Skin of body (tissue), 1 donor: ENCODE measurements at regions not wholly inside any gene's neighbourhood (a gene's known extent, or its start where the extent isn't known, plus 50 kb on each side); places are given as distances from the start of the nearest gene placed in this dataset.
"Not testable (repeated sequence)": the region's sequence is repeated elsewhere in the genome, so short reads cannot be mapped to it uniquely, and the experiment has no call there.

Experiments used
- DNase-seq: peaks from one replicate; lab custom pipeline; 2025; lab: John Stamatoyannopoulos, UW

DNA sequence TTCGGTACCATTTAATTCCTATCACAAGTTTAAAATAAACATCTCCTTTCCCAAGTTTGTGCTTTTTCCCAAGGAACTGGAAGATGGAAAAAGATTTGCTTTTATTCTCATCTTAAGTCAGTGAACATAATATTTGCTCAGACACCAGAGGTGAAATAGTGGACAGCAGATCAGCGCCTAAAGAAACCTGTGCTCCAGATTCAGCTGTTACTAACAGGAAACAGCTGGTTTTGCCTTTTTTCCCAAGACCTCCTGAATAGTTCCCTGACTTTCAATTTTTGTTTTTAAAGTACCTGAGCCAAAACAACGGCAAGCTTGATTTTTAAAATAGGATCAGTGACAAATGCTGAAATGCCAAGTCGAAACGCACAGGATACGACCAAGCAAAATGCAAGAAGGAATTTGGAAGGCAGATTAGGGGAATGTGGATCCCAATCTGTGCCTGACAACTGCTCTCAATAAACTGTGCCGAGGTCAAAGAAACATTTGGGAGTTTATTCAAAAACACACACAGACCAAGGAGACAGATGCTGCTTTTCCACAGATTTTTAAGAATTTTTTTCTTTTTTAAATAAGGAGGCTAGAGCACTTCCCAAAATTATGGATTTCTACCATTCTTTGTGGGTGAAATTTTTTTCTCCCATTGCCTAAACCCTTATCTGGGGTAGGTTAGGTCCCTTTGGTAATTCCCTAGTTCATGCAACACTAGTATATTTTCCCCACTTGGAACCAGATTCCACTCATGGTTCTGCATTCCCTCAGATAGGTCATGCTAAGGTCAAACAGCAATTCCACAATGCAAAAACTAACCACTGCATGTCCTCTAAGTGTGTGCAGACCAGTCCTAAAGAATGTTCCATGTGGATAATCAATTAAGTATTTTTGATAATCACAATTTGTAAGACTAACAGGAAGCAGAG lies 121.5 kb upstream of the PDE1A start:
- DNase-seq: peak; percentile 3

DNA sequence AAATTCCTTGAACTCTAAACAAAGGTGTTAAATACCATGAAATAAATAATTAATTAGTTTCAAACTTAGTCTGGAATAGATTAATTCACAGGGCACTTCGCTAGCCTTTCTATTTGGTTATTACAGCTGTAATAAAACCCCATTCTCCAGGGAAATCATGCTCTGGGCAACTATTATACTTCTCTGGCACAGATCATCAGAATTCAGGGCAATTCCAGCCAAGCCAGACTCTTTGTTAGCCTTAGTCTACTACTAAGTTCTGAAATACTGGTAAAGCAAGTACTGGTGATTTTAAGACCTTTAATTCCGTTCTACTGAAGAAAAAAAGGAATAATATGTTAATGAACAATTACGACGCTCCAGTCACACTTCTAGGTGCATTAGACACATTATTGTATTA lies 123.4 kb upstream of the PDE1A start:
- no peak for DNase-seq

DNA sequence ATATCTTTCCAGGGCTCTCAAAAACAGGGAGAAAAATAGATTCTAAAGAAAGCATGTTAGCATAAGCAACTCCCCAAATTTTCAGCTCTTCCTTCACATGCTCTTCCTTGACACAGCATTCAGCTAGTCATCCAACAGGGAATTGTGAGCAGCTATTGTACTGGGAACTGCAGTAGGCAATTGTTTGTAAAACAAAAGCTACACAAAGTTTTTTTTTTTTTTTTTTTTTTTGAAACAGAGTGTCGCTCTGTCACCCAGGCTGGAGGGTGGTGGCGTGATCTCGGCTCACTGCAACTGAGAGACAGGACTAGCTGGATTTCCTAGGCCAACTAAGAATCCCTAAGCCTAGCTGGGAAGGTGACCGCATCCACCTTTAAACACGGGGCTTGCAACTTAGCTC lies 125.4 kb upstream of the PDE1A start:
- DNase-seq: not testable (repeated sequence)

DNA sequence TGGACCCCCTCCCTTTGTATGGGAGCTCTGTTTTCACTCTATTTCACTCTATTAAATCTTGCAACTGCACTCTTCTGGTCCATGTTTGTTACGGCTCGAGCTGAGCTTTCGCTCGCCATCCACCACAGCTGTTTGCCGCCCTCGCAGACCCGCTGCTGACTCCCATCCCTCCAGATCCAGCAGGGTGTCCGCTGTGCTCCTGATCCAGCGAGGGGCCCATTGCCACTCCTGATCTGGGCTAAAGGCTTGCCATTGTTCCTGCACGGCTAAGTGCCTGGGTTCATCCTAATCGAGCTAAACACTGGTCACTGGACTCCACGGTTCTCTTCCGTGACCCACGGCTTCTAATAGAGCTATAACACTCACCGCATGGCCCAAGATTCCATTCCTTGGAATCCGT lies 125.9 kb upstream of the PDE1A start:
- not testable (repeated sequence) for DNase-seq

DNA sequence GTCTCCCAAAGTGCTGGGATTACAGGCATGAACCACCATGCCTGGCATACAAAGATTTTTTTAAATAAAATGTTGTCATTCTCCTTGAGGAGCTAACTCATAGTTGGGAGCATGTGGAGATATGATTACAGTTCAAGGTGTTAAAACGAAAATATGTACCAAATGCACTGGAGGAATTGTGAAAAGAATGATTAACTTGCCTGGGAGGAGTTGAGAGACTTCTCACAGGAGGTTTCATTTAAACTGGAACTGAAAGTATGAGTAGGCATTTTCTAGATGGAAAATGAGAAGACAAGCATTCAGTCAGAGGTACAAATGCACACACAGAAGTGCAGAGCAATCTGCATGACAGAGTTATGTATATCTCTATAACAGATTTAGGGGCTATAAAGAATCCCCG lies 126.6 kb upstream of the PDE1A start:
- no peak for DNase-seq

DNA sequence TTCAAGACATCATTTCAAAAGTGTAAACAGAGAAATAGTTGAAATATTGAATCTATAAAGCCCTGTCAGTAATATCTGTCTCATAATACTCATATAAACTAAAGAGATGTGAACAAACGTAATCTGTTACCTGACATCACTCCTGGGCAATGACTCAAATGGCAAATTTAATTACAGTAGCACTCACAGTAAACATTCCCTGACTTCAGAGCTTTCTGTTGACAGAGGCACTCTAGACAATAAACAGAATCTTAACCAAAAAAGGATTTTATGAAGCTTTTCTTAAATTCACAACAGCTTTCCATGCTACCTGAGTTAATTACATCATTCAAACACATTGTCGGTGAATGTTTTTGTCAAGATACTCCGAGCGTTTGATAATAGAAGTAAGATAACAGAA lies 128.1 kb upstream of the PDE1A start:
- no peak for DNase-seq

DNA sequence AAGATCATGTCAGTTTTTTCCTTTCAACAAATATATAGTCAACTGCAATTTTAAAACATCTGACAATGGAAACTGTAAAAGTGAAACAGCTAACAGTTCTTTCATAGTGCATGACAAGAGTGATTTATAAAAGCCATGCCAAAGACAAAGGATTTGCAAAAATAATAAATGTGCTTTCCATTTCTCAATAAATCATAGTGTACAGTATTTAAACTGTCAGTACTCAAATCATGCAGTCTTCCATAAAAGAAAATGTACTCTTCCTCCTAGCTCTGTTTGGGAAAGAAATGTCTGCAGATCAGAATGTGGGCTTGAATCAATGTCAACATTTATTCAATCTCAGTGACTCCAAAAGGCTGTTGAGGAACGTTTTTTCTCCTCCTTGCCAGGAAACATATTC lies 131.7 kb upstream of the PDE1A start:
- no peak for DNase-seq

DNA sequence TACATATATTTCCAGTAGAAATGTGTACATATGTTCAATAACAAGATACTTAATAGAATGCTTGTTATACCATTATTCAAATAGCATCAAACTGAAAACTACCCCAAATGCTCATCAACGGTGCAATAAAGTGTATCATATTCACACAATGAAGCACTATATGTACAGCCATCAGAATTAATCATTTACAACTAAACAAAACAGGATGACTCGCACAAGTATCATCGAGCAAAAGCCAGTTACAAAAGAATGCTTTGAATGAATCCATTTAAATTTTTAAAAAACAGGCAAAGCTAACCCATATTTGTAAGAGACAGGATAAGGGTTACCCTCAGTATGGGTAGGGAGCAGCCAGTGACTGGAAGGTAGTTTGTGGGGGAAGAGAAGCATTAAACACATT lies 132.8 kb upstream of the PDE1A start:
- no peak for DNase-seq

DNA sequence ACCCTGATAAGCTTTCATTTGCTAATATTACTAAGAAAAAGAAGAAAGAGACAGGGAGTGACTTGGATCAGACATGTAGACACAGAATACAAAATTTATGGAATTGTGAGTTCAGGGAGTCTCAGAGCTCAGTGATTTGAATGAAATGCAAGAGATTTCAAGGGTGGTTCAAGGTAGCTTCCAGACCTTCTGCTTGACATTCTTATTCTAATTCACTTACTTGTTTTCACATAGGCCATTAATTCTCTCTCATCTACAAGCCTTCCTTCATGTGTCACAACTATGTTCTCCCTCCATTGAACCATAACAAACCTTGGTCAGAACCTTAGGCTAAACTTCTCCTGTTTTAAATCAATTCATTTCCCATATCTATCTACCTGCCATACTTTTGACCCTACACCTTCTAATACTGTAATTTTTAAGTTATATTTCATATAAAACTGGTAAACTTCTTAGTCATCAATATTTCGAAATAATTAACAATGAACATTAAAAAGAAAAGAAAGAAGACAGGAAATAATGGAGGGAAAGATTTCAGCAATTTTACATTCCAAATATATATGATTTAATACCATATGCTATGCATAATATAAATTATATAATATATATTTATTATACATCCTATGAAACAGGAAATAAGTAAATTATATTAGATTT lies 139.2 kb upstream of the PDE1A start:
- DNase-seq: no peak

DNA sequence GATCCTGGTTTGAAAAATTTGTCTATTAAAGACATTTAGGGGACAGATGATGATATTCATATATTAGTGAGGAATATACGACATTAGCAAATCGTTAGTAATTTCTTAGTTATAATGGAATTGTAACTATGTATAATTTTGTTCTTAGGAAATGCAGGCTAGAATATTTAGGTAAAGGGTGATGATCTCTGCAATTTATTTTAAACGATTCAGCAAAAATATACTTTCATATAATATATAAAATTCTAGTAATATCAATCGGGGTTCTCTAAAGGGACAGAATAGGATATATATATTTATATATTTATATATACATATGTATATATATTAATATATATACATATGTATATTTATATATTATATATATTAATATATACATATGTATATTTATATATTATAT lies 142.5 kb upstream of the DNAJC10 start:
- DNase-seq: no peak

DNA sequence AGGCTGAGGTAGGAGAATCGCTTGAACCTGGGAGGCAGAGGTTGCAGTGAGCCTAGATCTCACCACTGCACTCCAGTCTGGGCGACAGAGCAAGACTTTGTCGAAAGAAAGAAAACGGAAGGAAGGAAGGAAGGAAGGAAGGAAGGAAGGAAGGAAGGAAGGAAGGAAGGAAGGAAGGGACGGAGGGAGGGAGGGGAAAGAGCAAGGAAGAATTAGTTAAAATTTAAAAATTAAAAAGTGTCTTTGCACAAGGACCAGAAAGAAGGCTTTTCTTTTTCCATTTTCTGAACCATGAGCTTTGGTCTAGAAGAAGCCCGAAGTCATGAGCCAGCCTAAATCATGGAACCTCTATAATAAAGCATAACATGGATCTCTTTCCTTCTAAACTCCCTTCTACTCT lies 138.2 kb upstream of the DNAJC10 start:
- DNase-seq: no peak

DNA sequence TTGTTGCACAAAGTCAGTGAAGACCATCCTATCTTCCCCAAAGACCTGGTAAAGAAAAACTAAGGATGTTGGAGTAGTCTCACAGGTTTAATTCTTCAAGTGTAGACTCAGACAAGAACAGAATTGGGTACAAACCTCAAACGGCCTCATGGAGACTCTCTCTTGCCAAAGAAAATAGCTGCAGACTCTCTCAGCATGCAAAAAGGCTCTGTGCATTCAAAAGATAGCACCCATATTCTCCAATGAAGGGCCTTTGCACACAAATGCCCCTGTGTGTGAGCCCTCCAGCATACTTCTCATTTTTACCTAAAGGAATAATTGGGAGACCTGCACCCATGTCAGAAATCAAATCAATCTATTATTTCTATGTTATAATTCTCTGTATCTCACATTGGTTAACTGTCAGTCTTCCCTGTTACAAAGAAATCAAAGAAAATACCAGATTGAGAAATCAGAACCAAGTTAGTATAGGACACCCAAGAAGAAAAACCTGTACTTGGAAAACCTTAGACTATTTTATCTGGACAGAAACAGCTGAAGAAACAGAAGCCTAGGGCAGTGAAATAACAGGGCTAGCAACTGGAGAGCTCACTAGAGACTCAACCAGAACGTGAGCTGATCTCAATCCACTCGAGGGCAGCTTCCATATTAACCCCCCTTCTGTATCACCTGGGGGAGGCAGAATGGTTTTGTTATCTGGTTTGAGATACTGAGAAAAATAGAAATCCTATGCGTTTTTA lies 134.7 kb upstream of the DNAJC10 start:
- no peak for DNase-seq

DNA sequence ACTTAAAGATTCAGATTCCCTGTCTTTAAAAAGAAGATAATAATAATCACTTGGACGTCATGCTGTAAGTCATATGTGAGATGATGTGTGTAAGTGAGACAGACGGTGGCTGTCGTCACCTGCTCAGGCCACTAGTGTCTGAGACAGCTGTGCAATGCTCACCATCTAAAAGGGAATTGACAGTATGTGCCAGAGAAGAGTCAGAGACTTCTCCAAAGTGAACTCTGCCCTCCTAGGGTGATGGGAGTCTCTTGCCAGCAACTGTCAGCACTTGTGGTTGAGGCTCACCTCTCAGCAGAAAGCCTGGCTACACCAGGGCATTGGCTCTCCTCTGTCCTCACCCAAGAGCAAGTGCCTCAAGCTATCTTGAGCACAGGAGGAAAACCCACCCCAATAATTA lies 131.6 kb upstream of the DNAJC10 start:
- DNase-seq: no peak

DNA sequence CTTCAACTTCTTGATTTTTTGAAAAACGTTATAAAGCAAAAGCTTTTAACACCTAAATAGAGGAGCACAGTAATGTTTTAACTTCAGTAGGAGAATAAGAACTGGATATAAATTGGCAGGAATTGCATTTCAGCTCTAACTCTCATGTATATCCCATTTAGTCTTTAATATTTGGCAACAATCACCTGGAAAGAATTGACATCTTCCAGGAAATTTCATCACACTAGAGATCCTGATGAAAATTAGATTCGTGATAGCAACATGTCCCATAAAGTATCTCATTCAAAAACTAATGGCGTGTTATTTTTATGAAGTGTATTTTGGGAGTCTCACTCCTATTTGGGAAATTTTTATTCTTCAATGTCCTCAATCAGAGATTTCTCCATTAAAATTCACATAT lies 131.1 kb upstream of the DNAJC10 start:
- no peak for DNase-seq

DNA sequence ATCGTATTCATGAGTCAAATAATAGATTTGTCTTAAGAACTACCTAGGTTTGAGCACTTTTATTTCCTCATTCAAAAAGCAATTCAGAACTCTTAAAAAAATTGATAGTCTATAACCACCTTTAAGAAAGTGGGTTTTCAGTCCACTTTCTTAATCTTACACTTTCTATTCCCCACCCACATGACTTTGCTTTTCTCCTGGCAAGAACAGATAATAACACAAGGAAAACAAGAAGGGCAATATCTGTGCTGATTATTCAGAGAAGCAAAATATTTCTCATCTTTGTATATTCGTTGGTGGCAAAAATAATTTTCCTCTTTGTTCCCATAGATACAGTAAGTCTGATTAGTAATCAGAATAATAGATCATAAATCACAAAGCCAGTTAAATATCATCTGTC lies 130.6 kb upstream of the DNAJC10 start:
- DNase-seq: no peak

DNA sequence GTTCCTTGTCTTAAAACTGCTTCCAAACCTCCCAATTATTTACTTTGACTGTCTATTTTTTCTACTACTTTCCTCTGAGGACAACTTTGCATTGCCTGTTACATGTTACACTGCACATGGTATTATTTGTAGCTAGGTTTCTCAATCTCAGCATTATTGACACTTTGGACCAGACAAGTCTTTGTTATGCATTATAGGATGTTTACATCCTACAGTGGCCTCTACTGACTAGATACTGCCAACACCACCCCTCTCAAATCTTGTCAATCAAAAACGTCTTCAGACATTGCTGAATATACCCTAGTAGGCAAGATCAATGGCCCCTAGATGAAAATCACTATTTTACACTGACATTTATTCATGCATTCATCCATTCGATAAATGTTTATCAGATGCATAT lies 129.6 kb upstream of the DNAJC10 start:
- no peak for DNase-seq

DNA sequence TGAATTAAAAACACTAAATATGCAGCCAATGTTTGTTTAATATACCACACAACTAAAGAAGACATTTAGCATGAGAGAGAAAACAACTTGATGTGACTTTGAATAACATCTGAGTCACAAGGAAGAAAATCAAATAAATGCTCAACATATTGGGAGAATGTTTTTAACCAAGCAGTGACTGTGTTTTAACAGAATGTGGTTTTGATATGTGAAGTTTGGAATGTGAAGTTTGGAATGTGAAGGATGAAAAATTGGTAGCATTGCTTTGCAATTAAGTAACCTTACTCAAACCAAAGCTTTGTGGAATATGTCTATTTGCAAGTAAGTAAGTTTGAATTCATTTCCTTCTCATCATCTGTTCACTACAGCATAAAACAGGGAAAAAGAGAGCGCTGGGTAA lies 128.2 kb upstream of the DNAJC10 start:
- DNase-seq: no peak

DNA sequence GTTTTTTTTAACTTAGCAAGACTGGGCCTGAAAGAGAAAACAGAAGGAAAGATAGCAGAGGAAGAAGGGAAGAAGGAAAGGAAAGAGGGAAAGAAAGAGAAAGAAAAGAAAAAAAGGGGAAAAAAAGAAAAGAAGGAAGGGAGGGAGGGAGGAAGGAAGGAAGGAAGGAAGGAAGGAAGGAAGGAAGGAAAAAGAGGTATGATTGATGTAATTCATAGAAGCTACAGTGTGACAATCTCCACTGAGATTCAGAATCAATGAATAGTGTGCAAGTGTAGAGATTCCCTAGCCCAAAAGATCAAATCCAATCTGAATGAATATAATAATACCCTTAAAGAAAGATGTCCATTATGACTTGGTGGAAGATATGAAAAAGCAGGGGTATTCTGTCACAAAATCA lies 126.9 kb upstream of the DNAJC10 start:
- no peak for DNase-seq

DNA sequence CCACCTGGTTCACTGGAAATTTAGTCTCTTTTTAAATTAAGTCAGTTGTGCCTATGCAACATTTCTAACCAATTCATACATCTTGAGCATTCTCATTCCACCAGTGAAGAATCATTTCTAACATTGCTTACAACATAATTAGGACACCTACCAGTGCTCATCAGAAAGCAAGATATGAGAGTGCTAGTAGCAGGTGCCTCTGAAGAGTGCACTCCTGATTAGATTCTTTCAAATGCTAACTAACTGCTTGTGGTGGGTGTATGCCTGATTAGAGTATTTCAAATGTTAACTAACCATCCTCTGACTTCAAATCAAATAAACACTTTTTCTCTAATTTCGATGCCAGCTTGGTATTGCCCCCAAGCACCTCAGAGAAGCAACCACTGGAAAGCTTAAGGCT lies 124.3 kb upstream of the DNAJC10 start:
- no peak for DNase-seq

DNA sequence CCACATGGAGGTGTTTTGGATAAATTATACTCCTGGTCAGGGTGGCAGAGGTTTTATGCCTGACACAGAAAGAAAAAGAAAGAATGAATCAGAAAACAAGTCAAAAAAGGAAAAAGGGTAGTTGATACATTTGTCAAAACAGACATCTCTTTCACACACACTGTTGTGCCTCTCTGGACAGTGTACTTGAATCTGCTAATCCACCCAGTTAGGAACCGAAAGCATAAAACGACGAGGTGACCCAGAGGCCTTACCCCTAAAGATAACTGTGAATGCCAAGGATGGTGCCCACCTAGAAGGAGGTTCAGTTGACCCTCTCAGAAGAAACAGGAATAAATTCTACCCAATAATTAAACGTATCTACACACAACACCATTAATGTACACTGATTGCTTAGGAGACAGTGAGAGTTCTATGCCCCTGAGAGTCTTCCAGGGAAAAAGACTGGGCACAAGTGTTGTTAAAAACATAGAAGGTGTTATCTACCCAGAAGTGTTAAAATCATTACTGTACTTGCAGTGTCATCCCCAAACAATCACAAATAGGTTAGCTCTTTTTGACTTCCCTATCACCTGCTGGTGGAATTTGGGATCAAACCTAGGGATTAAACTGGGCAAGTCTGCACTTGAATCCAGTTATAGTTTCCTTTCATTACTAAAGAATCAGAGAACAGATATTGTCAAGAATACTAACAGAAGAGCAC lies 123.2 kb upstream of the DNAJC10 start:
- no peak for DNase-seq

DNA sequence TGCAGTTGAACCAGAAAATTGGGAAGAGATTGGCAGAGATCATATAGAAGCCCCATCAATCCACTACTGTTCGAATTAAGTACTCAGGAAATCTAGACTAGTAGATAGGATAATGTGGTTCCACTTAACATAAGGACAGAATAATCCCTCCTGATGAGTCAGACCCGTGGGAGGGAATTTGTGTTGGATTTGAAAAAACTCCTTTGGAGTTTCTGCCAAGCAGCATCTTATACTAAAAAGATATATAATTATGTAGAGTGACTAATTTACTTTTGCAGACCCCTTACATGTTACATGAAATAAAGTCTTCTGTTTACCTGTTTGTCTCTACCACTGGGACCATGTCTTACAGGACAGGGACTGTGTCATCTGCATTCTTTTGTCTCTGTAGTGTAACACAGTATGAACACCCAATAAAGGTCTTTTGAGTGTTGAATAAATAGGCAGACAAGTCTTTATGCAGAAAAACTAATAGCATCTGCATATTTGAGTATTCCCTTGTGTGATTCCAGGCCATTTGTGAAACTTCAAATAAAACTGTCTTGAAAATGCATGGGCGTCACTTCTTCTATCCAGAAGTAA lies 122.6 kb upstream of the DNAJC10 start:
- DNase-seq: no peak
